ENCODE measurements at regions not wholly inside any gene's neighbourhood (a gene's known extent, or its start where the extent isn't known, plus 50 kb on each side); places are given as distances from the start of the nearest gene placed in this dataset.
A peak's percentile ranks its signal among the peaks of the same experiment; 100 is the strongest.
"Not testable (repeated sequence)": the region's sequence is repeated elsewhere in the genome, so short reads cannot be mapped to it uniquely, and the experiment has no call there.

DNA sequence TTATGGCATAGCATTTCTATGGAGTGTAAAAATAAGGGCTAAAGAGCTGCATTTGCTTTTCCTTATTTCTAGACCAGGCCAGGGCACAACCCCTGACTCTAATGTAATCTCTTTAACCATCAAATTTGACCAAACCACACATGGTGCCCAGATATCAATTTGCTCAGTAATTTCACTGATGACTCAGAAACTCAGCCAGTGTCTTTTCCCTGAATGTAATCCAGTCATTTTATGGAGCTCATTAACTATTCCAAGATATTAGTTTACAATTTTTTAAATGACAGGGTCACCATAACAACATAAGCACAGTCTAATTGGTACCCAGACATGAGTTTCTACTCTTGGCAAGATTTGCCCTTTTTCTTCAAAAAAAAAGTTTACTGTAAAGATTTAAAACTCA lies 270.8 kb upstream of the AGAP1 start:
- DNase-seq: no peak

DNA sequence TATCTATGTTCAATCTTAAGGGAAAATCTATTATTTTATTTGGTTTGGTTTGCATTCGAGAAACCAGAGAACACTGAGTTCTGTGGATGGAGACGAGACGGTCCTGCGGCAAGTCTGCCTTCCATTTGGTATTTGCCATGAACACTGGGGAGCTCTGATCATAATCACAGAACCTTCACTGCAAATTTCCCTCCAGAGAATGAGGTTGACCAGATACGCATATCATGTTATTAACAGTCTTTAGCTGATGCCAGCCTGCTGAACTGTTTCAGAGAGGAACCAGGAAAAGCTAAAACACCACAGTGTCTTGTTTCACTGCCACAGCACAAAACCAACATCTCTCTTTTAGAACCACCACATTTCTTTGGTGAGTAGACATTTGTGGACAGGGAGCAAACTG lies 269.4 kb upstream of the AGAP1 start:
- DNase-seq: no peak

DNA sequence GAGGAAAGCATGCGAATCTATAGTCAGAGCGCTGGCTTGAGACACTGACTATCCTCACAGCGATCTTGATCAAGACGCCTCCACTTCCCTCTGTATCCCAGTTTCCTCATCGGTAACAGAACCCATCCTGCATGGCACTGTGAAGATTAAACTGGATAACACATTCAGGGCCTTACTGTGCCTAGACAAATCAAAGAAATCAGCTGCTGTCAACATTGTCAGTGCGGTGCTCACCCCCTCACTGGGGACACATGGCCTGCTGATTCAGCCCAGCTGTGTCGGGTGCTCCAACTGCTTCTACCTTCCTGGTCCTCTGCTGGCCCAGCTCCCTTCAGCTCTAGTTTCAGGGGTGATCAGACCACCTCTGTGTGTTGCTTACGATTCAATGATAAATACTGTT lies 268.6 kb upstream of the AGAP1 start:
- DNase-seq: no peak

DNA sequence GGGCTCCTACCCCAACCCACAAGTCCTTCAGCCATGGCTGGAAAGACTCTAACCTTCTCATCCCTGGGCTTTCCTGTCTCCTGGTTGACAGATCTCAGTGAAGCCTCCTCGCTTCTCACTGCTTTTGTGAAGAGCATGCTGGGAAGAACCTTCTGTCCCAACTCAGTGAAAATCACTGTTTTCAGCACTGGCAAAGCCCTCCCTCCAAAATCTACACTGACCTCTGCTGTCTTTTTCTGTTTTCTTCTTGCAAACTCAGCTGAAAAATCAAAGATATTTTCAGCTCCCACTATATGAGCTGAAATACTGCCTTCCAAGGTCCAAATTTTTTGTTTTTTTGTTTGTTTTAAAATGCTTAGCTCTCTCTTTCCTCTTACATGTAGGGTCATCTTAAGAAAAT lies 266.3 kb upstream of the AGAP1 start:
- DNase-seq: no peak

DNA sequence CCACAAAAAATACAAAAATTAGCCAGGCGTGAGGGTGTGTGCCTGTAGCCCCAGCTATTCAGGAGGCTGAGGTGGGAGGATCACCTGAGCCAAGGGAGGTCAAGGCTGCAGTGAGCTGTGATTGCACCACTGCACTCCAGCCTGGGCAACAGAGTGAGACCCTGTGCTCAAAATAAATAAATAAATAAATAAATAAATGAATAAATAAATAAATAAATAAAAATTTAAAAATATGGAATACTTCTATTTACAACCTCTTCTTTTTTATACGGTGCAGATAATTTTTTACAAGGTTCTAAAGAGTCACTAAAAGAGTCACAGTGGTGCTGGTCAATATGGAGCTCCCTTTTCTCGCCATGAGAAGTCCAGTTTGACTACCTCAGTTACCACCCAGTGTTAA lies 265.4 kb upstream of the AGAP1 start:
- DNase-seq: not testable (repeated sequence)

DNA sequence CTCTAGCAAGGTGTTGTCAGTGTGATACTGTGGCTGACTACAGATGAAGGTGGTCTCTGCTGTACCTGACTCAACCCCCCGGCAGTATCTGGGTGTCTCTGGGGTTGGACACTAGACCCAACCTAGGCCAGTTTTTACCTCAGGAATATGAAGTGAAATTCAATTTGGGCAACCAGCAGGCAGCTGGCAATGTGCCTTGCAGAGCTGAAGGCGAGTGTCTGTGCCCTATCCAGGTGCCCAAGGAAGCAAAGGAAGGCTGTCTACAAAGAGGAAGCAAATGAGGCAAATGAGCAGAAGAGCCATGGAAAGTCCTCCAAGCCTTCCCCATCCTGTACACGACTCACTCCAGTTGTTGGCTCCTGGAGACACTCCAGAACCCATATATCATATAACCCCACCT lies 264.6 kb upstream of the AGAP1 start:
- DNase-seq: no peak

DNA sequence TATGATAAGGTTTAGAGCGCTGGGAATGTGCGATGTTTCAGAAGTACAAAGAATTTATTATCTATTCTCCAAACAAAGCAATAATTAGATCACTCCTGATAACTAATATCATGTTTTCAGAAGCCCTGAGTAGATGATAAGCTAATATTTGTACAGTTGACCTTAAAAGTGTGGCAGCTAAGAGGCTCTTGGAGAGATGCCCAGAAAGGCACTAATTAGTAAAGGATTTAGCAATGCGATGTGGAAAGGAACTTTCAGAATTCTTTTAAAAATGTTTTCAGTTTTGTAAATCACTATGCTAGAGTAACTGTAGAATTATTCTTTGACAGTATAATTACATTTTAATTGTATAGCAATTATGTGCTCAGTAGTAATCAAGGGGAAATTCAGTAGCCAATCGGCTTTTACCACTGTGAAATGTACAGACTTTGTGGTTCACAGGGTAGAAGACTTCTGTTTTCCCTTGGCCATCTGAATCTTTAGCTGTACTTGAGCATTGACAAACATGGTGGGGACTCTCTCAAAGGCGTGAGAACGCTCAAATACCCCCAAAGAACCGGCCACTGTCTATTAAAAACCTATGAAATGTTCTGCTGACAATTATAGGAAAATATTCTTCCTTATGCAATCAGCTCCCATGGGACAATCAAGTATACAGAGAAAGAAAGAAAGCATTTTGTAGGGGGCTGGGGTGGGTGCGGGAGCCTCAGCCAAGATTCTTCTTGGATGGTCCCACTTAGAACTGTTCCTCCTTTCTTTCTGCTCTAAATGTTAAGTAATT lies 262.8 kb upstream of the AGAP1 start:
- DNase-seq: peak; percentile 64

DNA sequence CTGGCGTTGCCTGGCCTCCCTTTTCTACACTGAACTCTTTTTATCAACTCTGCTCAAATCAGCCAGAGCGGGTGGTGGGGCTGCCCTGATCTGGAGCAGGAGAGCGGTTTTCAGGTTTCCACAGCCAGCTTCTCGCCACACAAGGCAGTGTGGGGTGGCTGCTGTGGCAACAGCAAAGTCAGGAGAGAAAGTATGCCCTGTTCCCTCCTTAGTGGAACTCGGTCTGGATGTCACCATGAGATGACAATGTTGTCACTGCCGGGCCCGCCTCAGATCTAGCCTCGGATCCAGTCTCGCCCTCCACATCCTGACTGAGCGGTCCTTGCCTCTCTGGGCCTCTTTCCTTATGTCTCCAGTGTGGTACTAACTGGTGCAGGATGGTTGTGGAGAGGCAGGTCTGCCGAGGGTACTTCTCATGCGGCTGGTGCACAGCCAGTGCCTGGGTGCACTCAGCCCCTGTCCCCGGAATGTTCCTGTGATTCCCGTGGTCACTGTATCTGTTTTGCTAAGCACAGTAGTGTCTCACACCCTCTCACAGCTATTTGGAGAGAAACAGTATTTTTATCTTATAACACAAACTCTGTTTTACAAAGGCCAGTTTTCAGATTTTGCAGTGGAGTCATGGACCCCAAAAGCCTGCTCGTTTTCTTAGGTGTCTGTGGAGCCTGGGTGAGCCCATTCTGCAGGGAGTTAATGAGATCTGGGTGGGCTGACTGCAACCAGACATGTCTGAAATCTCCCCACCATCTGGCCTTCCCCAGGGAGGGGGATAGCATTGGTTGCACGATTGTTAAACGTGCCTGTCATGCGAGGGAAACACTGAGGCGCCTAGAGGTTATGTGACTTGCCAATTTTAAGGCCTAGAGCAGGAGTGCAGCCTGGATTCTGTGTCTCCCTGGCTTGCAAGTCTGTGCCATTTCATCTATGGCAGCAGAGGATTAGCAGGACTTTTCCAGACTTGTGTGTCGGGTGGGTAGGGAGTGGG lies 261.1 kb upstream of the AGAP1 start:
- peak; percentile 58 for DNase-seq

DNA sequence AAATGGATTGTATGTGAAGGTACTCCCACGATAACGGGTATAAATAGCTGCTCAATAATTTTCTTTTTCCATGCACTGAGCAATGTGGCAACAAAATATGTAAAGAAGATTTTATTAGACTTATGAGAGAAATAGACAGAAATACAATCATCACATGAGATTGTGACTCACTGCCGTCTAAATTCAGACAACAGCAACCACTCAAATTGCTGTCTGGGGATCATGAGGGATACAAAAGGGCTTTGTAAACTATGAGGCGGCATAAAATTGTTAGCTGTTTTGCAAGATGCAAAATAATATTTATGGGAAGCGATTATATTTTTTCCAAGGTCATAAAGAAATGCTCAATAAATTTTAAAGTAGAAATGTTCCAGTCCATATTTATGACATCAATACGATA lies 259.1 kb upstream of the AGAP1 start:
- DNase-seq: no peak

DNA sequence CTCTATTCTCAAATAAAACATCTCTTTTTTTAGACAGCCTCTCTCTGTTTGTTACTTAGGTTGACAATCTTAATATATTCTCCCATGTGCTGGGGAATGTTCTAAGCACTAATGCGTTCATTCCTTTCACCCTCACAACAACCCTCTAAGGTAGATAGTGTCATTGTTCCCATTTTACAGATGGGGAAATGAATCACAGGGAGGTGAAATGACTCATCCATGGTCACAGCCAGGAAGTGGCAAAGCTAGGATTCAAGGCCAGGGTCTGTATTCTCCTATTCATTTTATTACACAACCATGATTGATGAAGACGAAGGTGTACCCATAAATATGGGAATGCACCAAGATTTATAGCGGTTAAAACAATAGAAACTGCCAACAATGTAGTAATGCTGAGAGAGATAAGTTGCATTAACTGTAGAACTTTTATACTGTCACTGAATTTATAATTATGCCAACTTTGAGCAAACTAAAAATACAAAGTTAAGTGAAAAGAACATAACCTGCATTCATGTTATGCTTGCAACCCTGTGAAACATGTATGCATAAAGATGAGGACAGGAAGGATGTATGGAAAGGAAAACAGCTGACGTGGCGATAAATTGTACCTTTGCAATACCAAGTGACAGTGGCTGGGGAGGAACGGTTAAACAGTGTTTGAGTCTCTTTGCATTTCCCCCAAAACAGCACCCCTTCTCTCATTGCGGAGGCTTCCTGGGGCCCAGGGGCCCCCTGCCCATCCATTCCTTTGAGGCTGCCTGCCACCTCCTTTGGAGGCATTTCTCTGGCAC lies 257.7 kb upstream of the AGAP1 start:
- no peak for DNase-seq

DNA sequence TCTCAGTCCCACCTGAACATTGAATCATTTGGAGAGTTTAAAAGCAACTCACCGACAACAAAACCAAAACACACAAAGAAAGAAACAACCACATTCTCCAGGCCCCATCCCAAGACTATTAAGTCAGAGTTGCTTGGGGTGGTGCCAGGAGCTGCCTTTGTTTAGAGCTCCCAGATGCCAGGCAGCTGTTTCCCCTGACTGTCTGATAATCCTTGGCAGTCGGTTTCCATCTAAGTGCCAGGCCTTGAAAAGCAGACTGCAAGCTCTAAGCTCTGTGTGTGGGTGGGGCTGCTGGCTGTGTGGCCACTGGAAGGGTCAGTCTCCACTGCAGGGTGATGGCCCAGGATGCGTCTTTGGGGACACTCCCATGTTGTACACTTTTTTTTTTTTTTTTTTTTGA lies 255.3 kb upstream of the AGAP1 start:
- peak; percentile 64 for DNase-seq

DNA sequence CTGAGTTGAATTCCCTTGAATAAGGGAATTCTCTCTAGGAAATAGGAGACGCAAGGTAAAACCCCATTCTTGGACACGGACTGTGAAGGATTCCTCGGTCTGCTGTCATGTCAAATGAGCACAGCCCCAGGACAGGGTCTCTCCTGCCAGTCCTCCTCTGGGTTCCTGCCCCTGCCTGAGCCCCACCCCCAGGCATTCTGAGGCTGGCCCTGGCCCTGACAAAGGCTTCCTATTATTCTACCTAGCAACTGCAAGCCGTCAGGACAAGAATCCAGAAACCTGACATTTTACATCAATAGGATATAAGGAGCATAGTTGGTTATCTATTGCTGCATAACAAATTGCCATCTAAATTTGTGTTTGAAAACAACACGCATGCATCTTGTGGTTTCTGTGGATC lies 253.3 kb upstream of the AGAP1 start:
- DNase-seq: no peak

DNA sequence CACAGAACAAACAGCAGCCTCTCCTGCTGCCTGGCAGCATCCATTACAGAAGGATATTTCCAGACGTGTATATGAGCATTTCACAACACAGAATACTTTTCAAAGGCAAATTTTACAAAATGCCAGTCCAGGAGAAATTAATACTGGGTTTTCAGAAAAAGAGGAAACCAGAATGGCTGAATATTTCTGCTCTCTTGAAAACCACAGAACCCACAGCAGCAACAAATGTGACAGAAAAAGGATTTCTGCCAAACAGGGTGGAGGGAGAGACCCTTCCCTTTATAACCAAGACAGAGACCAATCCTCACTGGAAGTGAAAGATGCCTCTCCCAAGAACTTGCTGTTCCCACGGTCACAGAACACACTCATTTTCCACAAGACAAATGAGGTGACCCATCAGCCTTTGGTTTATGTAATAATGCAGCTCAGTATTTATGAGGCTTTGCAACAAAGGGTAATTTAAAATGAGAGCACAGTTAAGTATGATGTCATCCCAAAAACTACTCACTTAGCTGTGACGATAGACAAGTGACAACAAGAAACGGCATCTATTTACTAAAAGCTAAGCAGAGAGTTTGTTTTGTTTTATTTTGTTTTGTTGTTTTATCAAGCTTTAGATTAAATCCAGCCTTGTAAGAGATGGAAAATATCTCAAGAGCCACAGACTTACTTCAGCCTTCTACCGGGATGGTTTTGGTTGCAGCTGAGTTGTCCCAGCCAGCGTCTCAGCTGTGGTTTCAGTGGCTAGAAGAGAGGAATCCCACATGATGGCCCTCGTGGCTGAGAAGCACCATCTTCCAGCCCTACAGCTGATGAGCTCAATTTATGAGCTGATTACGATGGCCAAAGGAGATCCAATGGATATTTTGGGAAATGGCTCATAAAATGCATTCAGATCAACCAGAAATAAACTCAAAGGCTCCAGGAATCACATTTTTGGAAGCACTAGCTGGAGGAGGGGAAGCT lies 249.3 kb upstream of the AGAP1 start:
- DNase-seq: no peak

DNA sequence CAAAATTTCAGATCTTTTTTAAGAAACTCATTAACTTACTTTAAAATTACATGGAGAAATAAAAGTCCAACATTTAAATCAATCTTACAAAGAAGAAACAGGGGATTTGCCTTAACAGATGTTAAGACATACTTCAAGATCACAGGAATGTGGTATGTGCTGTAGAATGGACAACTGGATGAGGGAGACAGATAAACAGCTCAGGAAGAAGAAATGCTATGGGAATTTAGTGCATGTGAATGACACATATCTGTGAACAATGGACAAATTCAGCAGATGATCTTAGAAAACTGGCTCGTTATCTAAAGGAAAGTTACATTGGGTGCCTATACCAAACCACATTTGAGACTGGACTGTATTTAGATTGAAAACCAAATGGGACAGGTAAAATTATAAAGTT lies 246.8 kb upstream of the AGAP1 start:
- no peak for DNase-seq

DNA sequence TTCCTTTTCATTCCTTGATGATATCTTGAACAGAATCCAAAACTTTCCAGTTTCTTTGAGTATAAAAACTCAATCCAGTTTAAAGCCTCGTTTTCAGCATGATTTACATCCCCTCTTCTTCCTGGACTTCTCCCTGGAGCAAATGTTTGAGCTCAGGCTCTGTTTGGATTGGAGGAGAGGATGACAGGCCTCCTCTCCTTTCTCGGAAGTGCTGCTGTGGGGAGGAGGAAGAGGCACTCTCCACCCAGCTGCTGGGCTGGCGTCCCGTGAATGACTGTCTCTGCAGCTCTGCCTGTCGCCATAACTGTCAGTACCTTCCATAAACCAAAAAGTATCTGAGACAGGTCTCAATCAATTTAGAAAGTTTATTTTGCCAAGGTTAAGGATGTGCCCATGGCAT lies 238.2 kb upstream of the AGAP1 start:
- DNase-seq: no peak

DNA sequence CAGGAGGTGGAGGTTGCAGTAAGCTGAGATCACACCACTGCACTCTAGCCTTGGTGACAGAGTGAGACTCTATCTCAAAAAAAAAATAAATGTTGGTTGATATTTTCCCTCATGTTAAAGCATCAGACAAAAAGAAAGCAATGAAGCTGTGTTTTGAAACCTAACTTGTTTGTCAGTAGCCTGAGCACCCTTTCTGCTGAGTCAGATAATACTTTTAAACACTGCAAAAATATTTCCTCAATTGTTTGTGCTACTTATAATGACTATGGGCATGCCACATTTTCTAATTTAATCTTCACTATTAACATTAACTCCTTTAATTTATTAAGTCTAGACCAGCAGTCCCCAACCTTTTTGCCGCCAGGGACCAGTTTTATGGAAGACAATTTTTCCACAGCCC lies 236.3 kb upstream of the AGAP1 start:
- no peak for DNase-seq

DNA sequence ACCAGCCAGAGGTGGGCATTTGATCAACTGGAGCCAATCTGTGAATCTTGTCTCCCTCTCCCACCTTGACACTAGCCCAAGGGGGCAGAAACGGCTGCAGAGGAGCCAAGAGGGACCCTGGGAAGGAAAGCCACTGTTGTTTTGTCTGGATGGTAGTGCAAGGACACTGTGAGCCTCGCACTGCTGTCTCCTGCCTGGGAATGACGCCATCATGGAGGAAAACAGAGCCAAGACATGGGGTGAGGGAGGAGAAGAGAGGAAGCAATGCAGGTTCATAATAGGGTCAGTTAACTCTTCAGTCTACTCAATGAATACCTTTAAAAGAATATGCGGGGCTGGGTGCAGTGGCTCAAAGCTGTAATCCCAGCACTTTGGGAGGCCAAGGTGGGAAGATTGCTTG lies 231.1 kb upstream of the AGAP1 start:
- no peak for DNase-seq

DNA sequence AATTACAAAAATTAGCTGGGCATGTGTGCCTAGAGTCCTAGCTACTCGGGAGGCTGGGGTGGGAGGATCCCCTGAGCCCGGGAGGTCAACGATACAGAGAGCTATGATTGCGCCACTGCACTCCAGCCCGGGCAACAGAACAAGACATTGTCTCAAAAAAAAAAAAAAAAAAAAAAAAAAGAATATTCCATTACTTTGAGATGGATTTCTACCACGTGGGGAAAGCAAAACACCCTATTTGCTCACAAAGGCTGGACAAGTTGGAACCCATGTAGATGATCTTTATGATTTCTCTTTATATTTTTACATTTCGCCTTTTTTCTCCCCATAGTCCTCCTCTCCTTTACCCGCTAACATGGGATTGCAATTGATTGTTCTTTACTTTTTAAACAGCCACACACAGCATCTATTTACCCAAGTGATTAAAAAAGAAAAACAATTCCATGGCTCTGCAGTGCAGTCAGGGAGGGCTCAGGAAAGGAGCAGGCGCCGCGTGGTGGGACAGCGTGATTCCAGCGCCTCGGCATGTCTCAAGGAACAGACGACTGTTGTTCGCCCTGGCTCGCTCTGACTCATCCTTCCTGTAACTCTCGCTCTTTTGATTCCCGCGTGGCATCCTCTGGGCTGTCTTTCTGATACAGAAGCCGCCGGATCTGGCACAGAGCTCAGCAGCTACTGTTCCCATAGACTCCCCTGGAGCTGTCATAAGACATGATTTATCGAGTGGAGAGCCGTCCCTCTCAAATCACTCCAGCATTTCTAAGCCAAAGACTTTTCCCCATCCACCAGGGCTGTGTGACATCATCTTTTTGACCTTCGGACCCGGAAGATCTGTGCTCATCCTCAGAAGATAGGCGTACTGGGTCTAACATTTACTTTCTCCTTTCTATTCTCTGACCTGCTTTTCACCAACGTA lies 230.4 kb upstream of the AGAP1 start:
- peak; percentile 65 for DNase-seq

DNA sequence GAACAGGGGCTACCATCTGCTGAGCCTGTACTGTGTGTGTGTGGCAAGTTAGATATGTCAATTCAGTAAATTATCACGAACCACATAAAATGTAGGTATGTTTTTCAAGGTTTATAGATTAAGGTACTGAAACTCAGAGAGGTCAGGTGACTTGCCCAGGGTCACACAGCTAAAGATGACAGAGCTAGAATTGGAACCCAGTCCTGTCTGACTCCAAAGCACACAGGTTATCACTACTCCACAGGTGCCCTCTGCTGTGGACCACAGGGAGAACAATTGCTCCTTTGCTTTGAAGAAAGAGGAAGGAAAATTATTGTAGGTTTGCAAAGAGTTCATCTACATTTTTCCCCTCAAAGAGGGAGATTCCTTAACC lies 229.7 kb upstream of the AGAP1 start:
- DNase-seq: no peak

DNA sequence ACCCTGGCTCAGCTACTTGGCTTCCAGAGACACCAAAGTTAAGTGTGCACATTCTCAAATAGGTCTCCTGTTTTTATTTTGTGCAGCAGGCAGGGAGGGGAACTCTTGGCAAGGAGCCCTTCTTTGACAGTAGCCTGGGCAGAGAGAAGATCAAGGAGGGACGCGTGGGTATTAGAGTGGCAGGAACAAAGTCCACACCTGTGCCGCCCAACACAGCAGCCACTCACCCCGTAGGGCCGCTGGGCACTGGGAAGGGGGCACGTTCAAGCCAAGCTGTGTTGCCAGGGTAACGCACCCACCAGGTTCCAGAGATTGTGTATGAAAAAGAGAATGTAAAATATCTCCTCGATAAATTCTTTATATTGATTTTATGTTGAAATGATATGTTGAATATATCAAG lies 229.3 kb upstream of the AGAP1 start:
- DNase-seq: no peak

DNA sequence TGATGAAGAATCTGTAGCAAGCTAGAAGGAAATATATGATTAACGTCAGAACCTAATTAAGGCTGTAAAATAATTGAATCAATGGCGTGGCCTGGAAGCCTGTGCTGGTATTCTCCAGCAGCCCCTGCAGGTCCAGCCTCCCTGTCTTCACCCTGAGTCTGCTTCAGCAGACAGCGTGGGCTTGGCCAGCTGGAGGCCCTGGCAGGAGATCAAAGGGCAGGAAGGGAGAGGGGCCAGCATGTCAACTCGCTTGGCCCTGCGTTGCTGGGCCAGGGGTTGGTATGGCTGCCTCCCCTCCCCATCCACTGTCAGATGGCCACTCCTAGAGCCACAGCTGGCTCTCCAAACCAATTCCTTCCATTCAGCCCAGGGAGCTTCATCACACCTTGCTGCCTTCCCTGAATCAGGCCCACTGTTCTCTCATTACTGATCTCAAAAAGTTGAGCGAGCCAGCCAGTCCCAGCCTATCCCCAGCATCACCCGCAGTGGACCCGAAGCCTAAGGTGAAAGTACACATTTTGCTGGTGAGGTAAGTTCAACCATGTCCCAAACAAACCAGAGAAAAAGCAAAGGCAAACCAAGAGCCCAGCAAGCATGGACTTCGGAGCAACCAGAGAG lies 228.4 kb upstream of the AGAP1 start:
- peak; percentile 12 for DNase-seq

All from eye (tissue), 1 donor.